OCI-LY3 (cell line): ENCODE measurements at regions not wholly inside any gene's neighbourhood (a gene's known extent, or its start where the extent isn't known, plus 50 kb on each side); places are given as distances from the start of the nearest gene placed in this dataset.

Experiments used
- H2AFZ ChIP-seq: fragments of 200-600, 300-600 bp; shearing (Covaris generic); 2 replicates; pipeline ENCODE4 v1.6.0; 2014; ENCODE audit warnings: antibody characterized with exemption, low read depth, low read length
- H3K27ac ChIP-seq: fragments of 200-600, 300-600 bp; sonication (generic); 2 replicates; pipeline ENCODE4 v1.5.1; 2014; ENCODE audit warnings: mild to moderate bottlenecking, low read length, moderate library complexity, mixed read lengths
- H3K27me3 ChIP-seq: fragments of 200-600, 300-600 bp; sonication (generic); 2 replicates; pipeline ENCODE4 v1.6.1; 2014; ENCODE audit warnings: low read depth, low read length, mixed read lengths
- H3K36me3 ChIP-seq: fragments of 200-600, 300-600 bp; sonication (generic); replicated peaks from 2 replicates; pipeline ENCODE3; 2014; ENCODE audit warnings: low read depth, low read length, mixed read lengths
- H3K4me1 ChIP-seq: fragments of 300-600, 200-600 bp; sonication (generic); 2 replicates; pipeline ENCODE4 v1.6.1; 2014; ENCODE audit warnings: low read length, mixed read lengths
- H3K4me2 ChIP-seq: fragments of 200-600, 300-600 bp; sonication (generic); 2 replicates; pipeline ENCODE4 v1.6.1; 2014; ENCODE audit warnings: low read length, mixed read lengths
- H3K4me3 ChIP-seq: fragments of 300-600, 200-600 bp; sonication (generic); 2 replicates; pipeline ENCODE4 v1.5.1; 2014; ENCODE audit warnings: antibody characterized with exemption, mild to moderate bottlenecking, low read length, moderate library complexity
- H3K79me2 ChIP-seq: fragments of 300-600, 200-600 bp; shearing (Covaris generic); 2 replicates; pipeline ENCODE4 v1.6.1; 2014; ENCODE audit warnings: mild to moderate bottlenecking, low read length, mixed read lengths
- H3K9ac ChIP-seq: fragments of 300-600, 200-600 bp; shearing (Covaris generic); 2 replicates; pipeline ENCODE4 v1.6.0; 2014; ENCODE audit warnings: mild to moderate bottlenecking, low read length, moderate library complexity
- H3K9me3 ChIP-seq: fragments of 200-600, 300-600 bp; shearing (Covaris generic); 2 replicates; pipeline ENCODE4 v1.6.1; 2014; ENCODE audit warnings: low read length, mixed read lengths; ENCODE audit not compliant: insufficient read depth
- H4K20me1 ChIP-seq: fragments of 200-600, 300-600 bp; sonication (generic); 2 replicates; pipeline ENCODE4 v1.6.1; 2016; ENCODE audit warnings: low read length, mixed read lengths; ENCODE audit not compliant: insufficient read depth
- EZH2phosphoT487 ChIP-seq: fragments of 200-600 bp; shearing (Covaris generic); IDR thresholded peaks from 2 replicates; pipeline ENCODE4 v1.6.1; 2018; ENCODE audit warnings: antibody characterized with exemption, mixed run types, low read depth
- TF ChIP-seq, protein P1 (sequence below): fragments of 200-600, 300-600 bp; sonication (generic); IDR thresholded peaks from 2 replicates; pipeline ENCODE4 v1.5.1; 2014; ENCODE audit warnings: antibody characterized with exemption, low read length, low read depth

DNA sequence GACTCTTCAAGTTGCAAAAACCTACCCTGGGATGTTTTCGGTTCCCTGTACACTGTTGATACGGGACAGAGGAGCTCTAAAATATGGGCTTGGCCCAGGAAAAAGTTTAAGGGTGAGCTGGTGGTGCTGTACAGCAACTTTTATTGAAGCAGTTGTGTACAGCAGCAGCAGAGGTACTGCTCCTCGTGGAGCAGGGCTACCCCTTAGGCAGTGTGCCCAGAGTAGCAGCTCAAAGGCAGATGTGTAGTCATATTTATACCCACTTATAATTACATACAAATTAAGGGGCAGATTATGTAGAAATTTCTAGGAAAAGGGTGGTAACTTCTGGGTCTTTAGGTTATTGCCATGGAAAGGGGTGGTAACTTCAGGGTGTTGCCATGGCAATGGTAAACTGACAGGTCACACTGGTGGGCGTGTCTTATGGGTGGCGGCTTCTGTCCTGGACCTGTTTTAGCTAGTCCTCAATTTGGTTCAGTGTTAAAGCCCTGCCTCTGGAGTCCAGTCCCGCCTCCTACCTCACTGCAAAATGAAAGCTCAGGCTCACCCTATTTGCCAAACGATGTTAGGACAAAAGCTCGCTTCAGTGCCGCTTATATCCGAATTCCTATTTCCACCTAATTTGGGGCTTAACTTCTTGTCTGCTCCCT, 203.2 kb downstream of the ETAA1 start:
- H4K20me1 ChIP-seq, result no peaks in the 10 kb centered on the region
- H3K4me2 ChIP-seq, result no peak overlapping the region
- H3K4me3 ChIP-seq, result no peak overlapping the region
- no peaks in the 10 kb centered on the region for H3K9me3 ChIP-seq
- H3K27ac ChIP-seq, result no peak overlapping the region
- H3K4me1 ChIP-seq, result no peaks in the 10 kb centered on the region
- H3K9ac ChIP-seq, result no peak overlapping the region
- H3K27me3 ChIP-seq, result no peaks in the 10 kb centered on the region
- no peak for TF ChIP-seq EZH2phosphoT487
- TF ChIP-seq, protein P1, sequence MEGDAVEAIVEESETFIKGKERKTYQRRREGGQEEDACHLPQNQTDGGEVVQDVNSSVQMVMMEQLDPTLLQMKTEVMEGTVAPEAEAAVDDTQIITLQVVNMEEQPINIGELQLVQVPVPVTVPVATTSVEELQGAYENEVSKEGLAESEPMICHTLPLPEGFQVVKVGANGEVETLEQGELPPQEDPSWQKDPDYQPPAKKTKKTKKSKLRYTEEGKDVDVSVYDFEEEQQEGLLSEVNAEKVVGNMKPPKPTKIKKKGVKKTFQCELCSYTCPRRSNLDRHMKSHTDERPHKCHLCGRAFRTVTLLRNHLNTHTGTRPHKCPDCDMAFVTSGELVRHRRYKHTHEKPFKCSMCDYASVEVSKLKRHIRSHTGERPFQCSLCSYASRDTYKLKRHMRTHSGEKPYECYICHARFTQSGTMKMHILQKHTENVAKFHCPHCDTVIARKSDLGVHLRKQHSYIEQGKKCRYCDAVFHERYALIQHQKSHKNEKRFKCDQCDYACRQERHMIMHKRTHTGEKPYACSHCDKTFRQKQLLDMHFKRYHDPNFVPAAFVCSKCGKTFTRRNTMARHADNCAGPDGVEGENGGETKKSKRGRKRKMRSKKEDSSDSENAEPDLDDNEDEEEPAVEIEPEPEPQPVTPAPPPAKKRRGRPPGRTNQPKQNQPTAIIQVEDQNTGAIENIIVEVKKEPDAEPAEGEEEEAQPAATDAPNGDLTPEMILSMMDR, result no peak
- H3K79me2 ChIP-seq, result no peaks in the 10 kb centered on the region
- no peaks in the 10 kb centered on the region for H3K36me3 ChIP-seq
- H2AFZ ChIP-seq, result no peak overlapping the region

DNA sequence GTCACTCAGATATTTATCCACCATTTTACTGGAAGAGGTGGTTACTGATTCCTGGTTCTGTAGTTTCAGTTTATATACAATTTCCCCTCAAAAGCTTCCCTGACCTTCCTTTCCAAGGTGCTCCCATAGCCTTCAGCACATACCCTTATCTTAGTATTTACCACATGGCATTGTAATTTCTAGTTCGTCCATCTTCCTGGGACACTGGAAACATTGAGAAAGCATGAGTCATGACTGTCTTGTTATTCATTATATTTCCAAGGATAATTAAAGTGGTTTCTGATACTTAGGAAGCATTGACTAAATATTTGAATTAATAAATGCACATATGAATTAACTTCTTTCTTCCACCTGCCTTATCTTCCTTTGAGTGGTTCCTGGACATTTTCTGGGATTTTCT, 203.8 kb downstream of the ETAA1 start:
- Histone ChIP-seq H3K79me2 (no peaks in the 10 kb centered on the region), H3K27me3 (no peaks in the 10 kb centered on the region), H3K9me3 (no peaks in the 10 kb centered on the region), H3K4me1 (no peaks in the 10 kb centered on the region), H3K4me3 (no peak overlapping the region), H4K20me1 (no peaks in the 10 kb centered on the region), H3K9ac (no peak overlapping the region), H3K36me3 (no peaks in the 10 kb centered on the region), H3K27ac (no peak overlapping the region), H2AFZ (no peak overlapping the region), H3K4me2 (no peak overlapping the region)
- TF ChIP-seq, protein P1, result no peak
- no peak for TF ChIP-seq EZH2phosphoT487

DNA sequence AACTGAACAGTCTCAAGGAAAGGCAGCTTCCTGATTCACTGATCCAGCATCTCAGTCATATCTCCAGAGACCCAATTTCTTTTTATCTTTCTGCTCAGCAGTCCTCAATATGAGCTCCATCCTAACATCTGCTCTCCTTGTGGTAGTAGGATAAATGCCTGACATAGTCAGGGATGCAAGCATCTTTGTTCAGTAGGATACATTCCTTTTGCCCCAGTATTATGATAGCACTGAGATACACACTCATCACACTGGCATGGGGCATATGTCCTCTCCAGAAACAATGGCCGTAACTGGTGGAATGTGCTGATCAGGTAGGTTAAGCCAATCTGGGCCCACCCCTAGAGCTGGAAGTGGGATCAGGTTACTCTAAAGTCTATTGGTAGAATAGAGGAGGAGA, 207.2 kb downstream of the ETAA1 start:
- Histone ChIP-seq H4K20me1 (no peaks in the 10 kb centered on the region), H3K4me3 (no peak overlapping the region), H3K4me1 (no peaks in the 10 kb centered on the region), H3K36me3 (no peaks in the 10 kb centered on the region), H3K27me3 (no peaks in the 10 kb centered on the region), H3K9ac (no peak overlapping the region), H3K27ac (no peak overlapping the region), H2AFZ (no peak overlapping the region), H3K79me2 (no peaks in the 10 kb centered on the region), H3K9me3 (no peaks in the 10 kb centered on the region), H3K4me2 (no peak overlapping the region)
- no peak for TF ChIP-seq EZH2phosphoT487
- TF ChIP-seq, protein P1, result no peak

DNA sequence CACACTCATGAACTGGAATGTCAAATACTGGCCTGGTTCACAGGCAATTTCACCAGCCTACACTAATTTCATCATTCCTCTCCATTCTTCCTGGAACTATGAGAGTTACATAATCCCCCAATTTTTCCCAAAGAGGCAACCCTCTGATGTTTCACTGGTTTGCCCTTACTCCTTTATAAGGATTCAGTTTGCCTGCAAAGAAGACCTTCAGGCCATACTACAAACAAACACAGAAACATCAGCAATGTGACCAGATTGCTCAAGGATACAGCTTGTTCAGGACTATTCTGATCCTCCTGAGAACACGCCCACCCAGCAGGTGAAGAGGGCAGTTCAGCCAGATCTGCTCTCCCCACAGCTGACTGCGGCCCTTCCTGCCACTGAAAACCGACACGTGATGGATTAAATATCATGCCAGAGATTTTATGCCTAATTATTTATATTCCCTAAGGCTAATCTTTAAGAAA, 215.5 kb downstream of the ETAA1 start:
- no peaks in the 10 kb centered on the region for H3K27me3 ChIP-seq
- no peaks in the 10 kb centered on the region for H4K20me1 ChIP-seq
- H3K79me2 ChIP-seq, result no peaks in the 10 kb centered on the region
- no peaks in the 10 kb centered on the region for H3K36me3 ChIP-seq
- no peak overlapping the region for H3K9ac ChIP-seq
- H2AFZ ChIP-seq, result no peak overlapping the region
- TF ChIP-seq, protein P1, result no peak
- no peak for TF ChIP-seq EZH2phosphoT487
- no peaks in the 10 kb centered on the region for H3K9me3 ChIP-seq
- no peak overlapping the region for H3K27ac ChIP-seq
- H3K4me3 ChIP-seq, result no peak overlapping the region
- no peaks in the 10 kb centered on the region for H3K4me1 ChIP-seq
- no peak overlapping the region for H3K4me2 ChIP-seq
